Activated naive CD4-positive, alpha-beta T cell treated with anti-CD3 and anti-CD28 coated beads for 36 hours (primary cell): ENCODE measurements at regions not wholly inside any gene's neighbourhood (a gene's known extent, or its start where the extent isn't known, plus 50 kb on each side); places are given as distances from the start of the nearest gene placed in this dataset.

Source experiments
- CTCF ChIA-PET: fragments of 350-600 bp; sonication (Branson Sonifier 250); formaldehyde crosslinking; loops from one replicate; lab custom pipeline; 2021; ENCODE audit warnings: antibody characterized with exemption; lab: Charles Lee
- DNase-seq: peaks from one replicate; pipeline ENCODE4 v3.0.0-alpha.2; 2020
- H3K27ac Mint-ChIP-seq: one replicate; pipeline ENCODE4 v1.8.0; 2021; ENCODE audit warnings: mild to moderate bottlenecking, mixed read lengths
- H3K27me3 Mint-ChIP-seq: one replicate; pipeline ENCODE4 v1.8.0; 2021; ENCODE audit warnings: low read depth, mixed read lengths
- H3K36me3 Mint-ChIP-seq: one replicate; pipeline ENCODE4 v1.8.0; 2021; ENCODE audit warnings: low read depth, mixed read lengths
- H3K4me1 Mint-ChIP-seq: one replicate; pipeline ENCODE4 v1.8.0; 2021; ENCODE audit warnings: low read depth, mixed read lengths
- H3K4me3 Mint-ChIP-seq: one replicate; pipeline ENCODE4 v1.8.0; 2021; ENCODE audit warnings: mild to moderate bottlenecking, moderate library complexity, mixed read lengths
- H3K9me3 Mint-ChIP-seq: one replicate; pipeline ENCODE4 v1.8.0; 2021; ENCODE audit warnings: mixed read lengths
- intact Hi-C: fragments of 100-400 bp; cut with micrococcal nuclease; formaldehyde crosslinking; loops from one replicate; pipeline ENCODE4 v1.15.1; 2023

DNA sequence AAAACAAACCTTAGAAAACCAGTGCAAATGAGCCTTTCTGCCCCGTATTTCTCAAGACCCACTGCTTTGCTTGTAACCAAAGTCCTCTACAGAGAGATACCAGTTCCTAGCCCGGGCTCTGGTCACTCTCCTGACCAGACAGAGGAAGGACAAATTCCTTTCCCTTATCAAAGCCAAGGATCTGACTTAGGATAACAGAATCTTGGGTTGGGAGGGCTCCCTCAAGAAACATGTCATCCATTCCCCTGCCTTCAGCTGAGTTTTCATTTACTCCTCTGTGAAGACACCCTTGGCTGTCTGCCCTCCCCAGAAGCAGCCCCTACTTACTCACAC is 116.0 kb upstream of the PARP11 start:
- no peaks in the 10 kb centered on the region for H3K9me3 Mint-ChIP-seq
- H3K36me3 Mint-ChIP-seq: no peaks in the 10 kb centered on the region
- peak overlapping the region; percentile 25 for H3K27ac Mint-ChIP-seq
- peaks cover 32% of the 10 kb centered on the region for H3K4me1 Mint-ChIP-seq
- intact Hi-C loops: loop anchor here (5.0 kb wide), 1 partner anchor 283 kb away; the partner anchor contains the start of gene CCND2
- no peak overlapping the region for H3K4me3 Mint-ChIP-seq
- CTCF ChIA-PET: interaction anchor here (0.7 to 4.1 kb wide), 7 partner anchors 9 to 288 kb away, joined by 3 to 44 read pairs (median 5); no protein-coding TSS in a partner anchor
- DNase-seq: peak; percentile 32
- H3K27me3 Mint-ChIP-seq: no peaks in the 10 kb centered on the region

DNA sequence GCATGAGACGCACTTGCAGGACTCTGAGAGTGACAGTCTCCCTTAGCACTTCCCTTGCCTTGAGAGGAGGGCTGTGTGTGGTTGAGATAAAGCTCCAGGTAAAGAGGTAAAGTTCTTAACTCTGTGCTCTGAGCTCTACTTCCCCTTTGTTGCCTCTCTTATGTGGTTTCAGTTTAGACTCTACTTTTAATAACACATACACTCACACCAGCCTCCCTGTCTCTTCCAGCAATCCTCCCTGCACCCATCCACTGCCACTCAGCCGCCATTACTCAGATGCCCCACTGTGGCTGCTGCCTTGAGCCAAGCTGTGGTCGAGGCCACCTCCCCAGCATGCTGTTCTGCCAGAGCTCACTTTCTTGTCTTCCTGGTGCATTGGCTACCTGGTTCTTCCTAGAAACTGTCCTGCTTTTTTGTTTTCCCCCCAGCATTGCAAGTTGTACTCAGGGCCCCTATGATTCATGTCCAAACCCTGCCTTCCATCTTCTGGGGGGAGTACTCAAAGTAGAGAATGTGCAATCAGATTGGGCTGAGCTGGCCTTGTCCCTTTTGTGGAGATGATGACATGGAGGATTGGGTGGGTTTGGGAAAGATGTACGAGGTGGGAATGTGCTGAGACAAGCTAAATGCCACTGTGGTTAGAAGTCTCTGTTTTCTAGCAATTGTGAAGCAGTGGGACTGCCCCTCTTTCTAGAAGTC is 115.5 kb upstream of the PARP11 start:
- Mint-ChIP-seq H3K27me3 (no peaks in the 10 kb centered on the region), H3K4me3 (peak overlapping the region; percentile 20), H3K36me3 (no peaks in the 10 kb centered on the region), H3K9me3 (no peaks in the 10 kb centered on the region), H3K4me1 (peaks cover 32% of the 10 kb centered on the region), H3K27ac (peak overlapping the region; percentile 67)
- CTCF ChIA-PET: interaction anchor here (0.7 to 4.1 kb wide), 8 partner anchors 9 to 289 kb away, joined by 3 to 44 read pairs (median 5); no protein-coding TSS in a partner anchor
- peak; percentile 54 for DNase-seq
- intact Hi-C loops: loop anchor here (1.0 to 5.0 kb wide), 3 partner anchors 8 to 284 kb away; partner anchors contain the start of gene CCND2

DNA sequence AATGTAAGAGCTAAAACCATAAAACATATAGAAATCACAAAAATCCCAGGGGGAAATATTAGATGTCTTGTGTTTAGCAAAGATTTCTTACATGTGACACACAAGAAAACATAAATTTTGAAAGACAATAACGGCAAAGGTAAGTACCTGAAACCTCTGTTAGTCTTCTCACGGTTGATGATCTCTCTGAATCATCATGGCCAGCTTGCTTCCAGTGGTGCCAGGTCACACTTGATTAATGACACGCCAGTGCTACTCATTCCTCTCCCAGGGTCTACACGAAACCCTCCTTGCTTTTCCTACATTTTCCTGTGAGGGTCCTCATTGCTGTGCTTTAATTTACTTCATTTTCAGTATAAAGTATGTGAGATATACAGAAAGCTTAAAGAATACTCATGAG is 114.4 kb upstream of the PARP11 start:
- intact Hi-C loops: loop anchor here (5.0 kb wide), 1 partner anchor 285 kb away; the partner anchor contains the start of gene CCND2
- CTCF ChIA-PET: interaction anchor here (0.9 to 4.1 kb wide), 7 partner anchors 11 to 289 kb away, joined by 4 to 44 read pairs (median 5); no protein-coding TSS in a partner anchor
- peaks cover 32% of the 10 kb centered on the region for H3K4me1 Mint-ChIP-seq
- no peak overlapping the region for H3K27ac Mint-ChIP-seq
- no peaks in the 10 kb centered on the region for H3K27me3 Mint-ChIP-seq
- no peak for DNase-seq
- H3K9me3 Mint-ChIP-seq: no peaks in the 10 kb centered on the region
- no peak overlapping the region for H3K4me3 Mint-ChIP-seq
- H3K36me3 Mint-ChIP-seq: no peaks in the 10 kb centered on the region

DNA sequence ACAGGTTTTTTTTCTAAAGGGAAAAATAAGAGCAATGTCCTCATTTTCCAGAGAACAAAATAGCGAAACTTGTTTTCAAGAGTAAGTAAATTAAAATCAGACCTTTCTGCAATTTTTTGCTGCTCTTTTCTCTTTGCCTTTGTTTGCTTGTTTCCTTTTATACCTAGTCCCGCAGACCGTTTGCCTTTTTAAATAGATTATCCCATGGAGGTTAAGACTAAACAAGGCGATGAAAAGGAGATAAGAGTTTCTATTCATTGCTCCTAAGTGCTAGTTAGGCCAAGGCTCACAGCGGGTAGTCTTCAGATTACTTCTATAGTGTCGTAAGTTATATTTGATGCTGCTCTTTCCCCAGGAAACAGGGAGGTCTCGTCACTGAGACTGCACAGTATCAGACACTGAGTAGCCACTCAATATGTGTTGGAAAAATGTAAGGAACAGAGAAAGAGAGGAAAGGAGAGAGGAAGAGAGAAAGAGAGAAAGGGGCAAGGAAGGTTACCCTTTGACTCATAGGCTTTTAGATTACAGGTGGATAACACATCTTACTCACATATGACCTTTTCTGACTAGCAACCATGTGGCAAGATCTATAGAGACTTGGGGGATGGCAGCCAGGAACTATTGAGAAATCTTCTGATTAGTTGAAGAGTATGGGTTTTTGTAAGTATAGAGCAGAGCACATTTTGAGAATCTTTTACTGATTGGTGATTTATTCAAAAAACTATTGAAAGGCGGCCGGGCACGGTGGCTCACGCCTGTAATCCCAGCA is 107.5 kb upstream of the PARP11 start:
- DNase-seq: peak; percentile 41
- H3K27me3 Mint-ChIP-seq: no peaks in the 10 kb centered on the region
- H3K36me3 Mint-ChIP-seq: no peaks in the 10 kb centered on the region
- intact Hi-C loops: loop anchor here (1.0 kb wide), 1 partner anchor 8 kb away; no protein-coding TSS in a partner anchor
- peak overlapping the region; percentile 6 for H3K27ac Mint-ChIP-seq
- no peak overlapping the region for H3K4me3 Mint-ChIP-seq
- H3K9me3 Mint-ChIP-seq: no peaks in the 10 kb centered on the region
- peaks cover 43% of the 10 kb centered on the region for H3K4me1 Mint-ChIP-seq
- CTCF ChIA-PET: interaction anchor here (0.7 kb wide), 1 partner anchor 17 kb away, joined by 4 read pairs; no protein-coding TSS in a partner anchor

DNA sequence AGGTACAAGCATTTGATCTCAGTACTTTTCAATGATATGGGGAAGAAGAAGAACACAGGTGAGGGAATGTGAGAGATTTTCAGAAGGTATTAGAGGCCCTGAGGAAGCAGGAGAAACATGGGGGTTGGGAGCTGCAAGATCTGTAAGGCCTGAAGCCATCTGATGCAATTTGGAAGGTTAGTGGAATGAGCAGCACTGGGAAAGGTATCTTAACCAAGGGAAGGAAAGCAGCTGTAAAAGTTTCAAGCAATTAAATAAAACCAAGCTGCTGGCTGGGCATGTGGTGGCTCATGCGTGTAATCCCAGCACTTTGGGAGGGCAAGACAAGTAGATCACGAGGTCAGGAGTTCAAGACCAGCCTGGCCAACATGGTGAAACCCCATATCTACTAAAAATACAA is 104.4 kb upstream of the PARP11 start:
- Mint-ChIP-seq H3K27ac (peak overlapping the region; percentile 22), H3K4me1 (peaks cover 72% of the 10 kb centered on the region)

DNA sequence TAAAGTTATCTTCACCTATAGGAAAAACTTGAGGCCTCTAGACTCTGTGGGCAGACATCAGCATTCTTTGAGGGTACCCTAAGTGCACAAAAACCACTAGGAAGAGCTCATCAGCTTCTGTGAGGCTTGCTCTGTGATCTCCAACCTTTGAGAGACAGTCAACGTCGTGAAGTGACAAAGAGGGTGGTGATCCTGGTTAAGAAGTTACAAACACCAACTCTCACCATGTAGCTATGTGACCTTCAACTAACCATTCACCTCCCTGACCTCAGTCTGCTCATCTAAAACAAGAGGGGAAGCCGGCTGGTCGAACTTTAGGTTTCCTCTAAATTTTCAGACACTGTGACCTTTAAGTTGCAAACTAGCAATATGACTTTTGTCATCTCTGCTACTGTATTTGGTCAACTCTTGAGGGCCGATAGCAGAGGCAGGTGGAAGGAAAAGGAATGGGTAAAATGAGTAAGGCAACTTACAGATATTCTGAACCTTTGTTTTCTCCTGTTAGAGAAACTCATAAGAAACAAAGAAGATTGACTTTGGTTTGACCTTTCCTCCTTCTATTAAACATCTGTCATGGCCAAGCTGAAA is 103.2 kb upstream of the PARP11 start:
- H3K9me3 Mint-ChIP-seq: no peaks in the 10 kb centered on the region
- intact Hi-C loops: loop anchor here (1.0 kb wide), 1 partner anchor 12 kb away; no protein-coding TSS in a partner anchor
- H3K27me3 Mint-ChIP-seq: no peaks in the 10 kb centered on the region
- CTCF ChIA-PET: interaction anchor here (1.1 to 6.9 kb wide), 5 partner anchors 12 to 300 kb away, joined by 5 to 38 read pairs (median 5); no protein-coding TSS in a partner anchor
- DNase-seq: peak; percentile 49
- H3K4me1 Mint-ChIP-seq: peaks cover 76% of the 10 kb centered on the region
- peak overlapping the region; percentile 25 for H3K27ac Mint-ChIP-seq
- no peaks in the 10 kb centered on the region for H3K36me3 Mint-ChIP-seq
- H3K4me3 Mint-ChIP-seq: no peak overlapping the region

More for the DNA sequence above, 104.4 kb upstream of the PARP11 start:
- DNase-seq: no peak
- Mint-ChIP-seq H3K27me3 (no peaks in the 10 kb centered on the region), H3K9me3 (no peaks in the 10 kb centered on the region), H3K4me3 (no peak overlapping the region), H3K36me3 (no peaks in the 10 kb centered on the region)
- CTCF ChIA-PET: interaction anchor here (1.5 to 6.9 kb wide), 2 partner anchors 14 to 92 kb away, joined by 10 to 38 read pairs; no protein-coding TSS in a partner anchor
- intact Hi-C loops: no loop called here

DNA sequence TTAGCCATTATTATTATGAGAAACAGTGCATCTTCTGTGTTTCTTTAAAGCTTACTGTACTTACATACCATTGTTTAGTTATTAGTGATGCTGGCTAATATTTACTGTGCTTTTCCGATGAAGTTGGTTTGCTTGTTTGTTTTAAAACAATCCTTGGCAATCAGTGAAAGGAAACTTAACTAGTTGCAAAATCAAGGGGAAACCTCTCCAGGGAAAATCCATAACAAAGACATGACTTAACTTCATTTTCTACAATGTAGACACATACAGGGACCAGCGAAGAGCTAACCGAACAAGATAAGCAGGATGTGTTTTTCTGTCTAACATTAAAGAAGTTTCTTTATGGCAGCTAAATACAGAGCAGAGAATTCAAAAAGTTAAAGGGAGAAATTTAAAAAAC is 102.5 kb upstream of the PARP11 start:
- Mint-ChIP-seq H3K9me3 (no peaks in the 10 kb centered on the region), H3K27me3 (no peaks in the 10 kb centered on the region), H3K4me3 (no peak overlapping the region), H3K36me3 (no peaks in the 10 kb centered on the region), H3K27ac (no peak overlapping the region), H3K4me1 (peaks cover 71% of the 10 kb centered on the region)
- intact Hi-C loops: loop anchor here (1.0 kb wide), 1 partner anchor 13 kb away; no protein-coding TSS in a partner anchor
- DNase-seq: no peak
- CTCF ChIA-PET: interaction anchor here (1.1 to 6.9 kb wide), 5 partner anchors 12 to 301 kb away, joined by 5 to 38 read pairs (median 5); no protein-coding TSS in a partner anchor

DNA sequence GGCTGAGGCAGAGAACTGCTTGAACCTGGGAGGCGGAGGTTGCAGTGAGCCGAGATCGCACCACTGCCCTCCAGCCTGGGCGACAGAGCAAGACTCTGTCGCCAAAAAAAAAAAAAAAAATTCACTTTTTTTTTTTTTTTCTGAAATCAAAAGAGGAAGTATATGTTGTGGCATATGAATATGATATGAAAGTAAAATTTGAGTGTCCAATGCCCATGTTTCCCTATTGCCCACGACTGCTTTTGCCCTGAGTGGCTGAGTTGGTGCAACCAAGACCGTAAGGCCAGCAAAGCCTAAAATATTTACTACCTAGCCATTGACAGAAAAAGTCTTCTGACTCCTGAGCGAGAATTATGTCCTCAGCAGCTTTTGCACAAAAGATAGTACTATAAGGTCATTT is 101.7 kb upstream of the PARP11 start:
- CTCF ChIA-PET: interaction anchor here (0.8 to 6.9 kb wide), 6 partner anchors 11 to 92 kb away, joined by 3 to 38 read pairs (median 6); no protein-coding TSS in a partner anchor
- peaks cover 63% of the 10 kb centered on the region for H3K4me1 Mint-ChIP-seq
- H3K9me3 Mint-ChIP-seq: no peaks in the 10 kb centered on the region
- no peak for DNase-seq
- no peak overlapping the region for H3K4me3 Mint-ChIP-seq
- H3K36me3 Mint-ChIP-seq: no peaks in the 10 kb centered on the region
- no peaks in the 10 kb centered on the region for H3K27me3 Mint-ChIP-seq
- no peak overlapping the region for H3K27ac Mint-ChIP-seq
- intact Hi-C loops: no loop called here

DNA sequence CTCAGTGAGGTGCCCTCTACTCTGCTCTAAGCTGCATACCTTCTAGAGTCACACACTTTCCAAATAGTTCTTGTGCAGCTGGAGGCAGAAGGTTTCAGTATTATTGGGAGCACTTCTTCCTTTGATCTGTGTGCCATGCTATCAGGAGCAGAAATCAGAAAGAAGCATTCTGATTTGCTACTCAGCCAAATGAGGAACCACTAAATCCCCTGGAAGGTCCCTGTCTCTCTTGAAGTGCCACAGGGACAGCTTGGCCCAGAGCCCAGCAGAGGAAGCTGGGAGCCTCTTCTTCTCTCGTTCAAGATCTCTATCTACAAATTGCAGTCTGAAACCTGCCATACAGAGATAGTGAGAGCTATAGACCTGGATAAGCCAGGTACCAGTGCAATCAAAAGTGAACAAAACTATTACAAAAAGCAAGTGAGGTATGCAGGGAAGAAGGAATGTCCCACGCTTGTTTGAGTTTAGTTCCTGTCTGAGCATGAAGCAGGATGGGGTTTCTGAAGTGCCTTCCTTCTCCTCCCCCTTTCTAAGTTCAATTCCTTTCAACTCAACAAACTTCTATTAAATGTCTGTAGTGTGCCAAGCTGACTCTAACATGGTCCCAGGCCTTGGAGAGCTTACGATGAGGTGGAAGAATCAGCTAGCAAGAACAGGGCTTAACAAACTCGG is 100.9 kb upstream of the PARP11 start:
- CTCF ChIA-PET: interaction anchor here (0.8 to 6.9 kb wide), 6 partner anchors 10 to 91 kb away, joined by 3 to 38 read pairs (median 4); no protein-coding TSS in a partner anchor
- H3K27me3 Mint-ChIP-seq: no peaks in the 10 kb centered on the region
- no peaks in the 10 kb centered on the region for H3K36me3 Mint-ChIP-seq
- DNase-seq: peak; percentile 51
- H3K27ac Mint-ChIP-seq: peak overlapping the region; percentile 86
- peak overlapping the region; percentile 60 for H3K4me3 Mint-ChIP-seq
- H3K4me1 Mint-ChIP-seq: peaks cover 61% of the 10 kb centered on the region
- no peaks in the 10 kb centered on the region for H3K9me3 Mint-ChIP-seq
- intact Hi-C loops: loop anchor here (1.0 kb wide), 1 partner anchor 27 kb away; no protein-coding TSS in a partner anchor

DNA sequence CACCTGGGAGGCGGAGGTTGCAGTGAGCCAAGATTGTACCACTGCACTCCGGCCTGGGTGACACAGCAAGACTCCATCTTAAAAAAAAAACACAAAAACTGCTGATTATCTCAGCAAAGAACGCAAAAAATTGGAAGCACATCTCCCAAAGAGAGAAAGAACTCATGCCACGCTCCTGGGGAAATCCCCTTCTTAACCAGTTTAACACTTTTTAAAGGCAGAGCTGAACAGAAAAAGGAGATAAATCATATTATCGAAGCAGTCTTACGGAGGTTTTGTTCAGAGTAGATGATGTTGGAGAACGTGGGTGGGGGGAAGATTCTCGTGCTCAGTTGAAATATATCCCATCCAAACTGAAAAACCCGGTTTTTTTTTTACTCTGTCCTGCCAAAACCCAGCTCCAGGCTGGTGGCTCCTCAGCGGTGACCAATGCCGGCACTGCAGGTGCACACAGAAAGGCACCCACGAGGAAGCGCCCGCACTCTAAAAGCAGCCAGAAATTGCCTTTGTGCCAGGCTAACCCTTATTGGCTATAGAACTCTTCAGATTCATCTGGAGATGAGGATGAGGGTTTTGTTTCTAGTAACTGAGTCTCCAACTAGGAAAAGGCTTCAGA is 100.2 kb upstream of the PARP11 start:
- peaks cover 56% of the 10 kb centered on the region for H3K4me1 Mint-ChIP-seq
- peak overlapping the region; percentile 60 for H3K4me3 Mint-ChIP-seq
- no peaks in the 10 kb centered on the region for H3K27me3 Mint-ChIP-seq
- intact Hi-C loops: loop anchor here (1.0 kb wide), 1 partner anchor 26 kb away; no protein-coding TSS in a partner anchor
- CTCF ChIA-PET: interaction anchor here (0.7 to 6.9 kb wide), 6 partner anchors 10 to 303 kb away, joined by 3 to 38 read pairs (median 4); no protein-coding TSS in a partner anchor
- DNase-seq: peak; percentile 43
- no peaks in the 10 kb centered on the region for H3K36me3 Mint-ChIP-seq
- H3K27ac Mint-ChIP-seq: peak overlapping the region; percentile 86
- no peaks in the 10 kb centered on the region for H3K9me3 Mint-ChIP-seq

DNA sequence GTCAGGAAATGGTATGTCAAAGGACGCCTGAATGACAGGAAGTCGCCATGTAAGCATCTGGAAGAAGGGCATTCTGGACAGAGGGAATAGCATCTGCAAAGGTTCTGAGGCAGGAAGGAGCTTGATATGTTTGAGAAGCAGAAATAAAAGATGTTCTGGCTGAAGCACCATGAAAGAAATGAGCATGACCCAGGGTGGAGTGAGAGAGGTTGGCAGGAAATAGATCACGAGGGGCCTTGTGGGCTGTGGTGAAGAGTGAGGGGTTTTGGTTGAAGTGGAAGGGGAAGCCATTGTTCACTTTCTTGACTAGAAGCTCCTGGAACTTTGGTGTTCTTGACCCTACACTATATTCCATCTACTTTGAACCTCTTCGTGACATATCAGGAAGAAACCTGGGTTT is 99.4 kb upstream of the PARP11 start:
- CTCF ChIA-PET: interaction anchor here (0.6 to 6.9 kb wide), 3 partner anchors 9 to 304 kb away, joined by 3 to 38 read pairs (median 3); no protein-coding TSS in a partner anchor
- H3K4me3 Mint-ChIP-seq: peak overlapping the region; percentile 2
- intact Hi-C loops: no loop called here
- H3K27me3 Mint-ChIP-seq: no peaks in the 10 kb centered on the region
- DNase-seq: no peak
- no peaks in the 10 kb centered on the region for H3K9me3 Mint-ChIP-seq
- H3K4me1 Mint-ChIP-seq: peaks cover 54% of the 10 kb centered on the region
- no peaks in the 10 kb centered on the region for H3K36me3 Mint-ChIP-seq
- H3K27ac Mint-ChIP-seq: peak overlapping the region; percentile 60
